GM21526 (cell line): ENCODE measurements at regions not wholly inside any gene's neighbourhood (a gene's known extent, or its start where the extent isn't known, plus 50 kb on each side); places are given as distances from the start of the nearest gene placed in this dataset.
"Not testable (repeated sequence)": the region's sequence is repeated elsewhere in the genome, so short reads cannot be mapped to it uniquely, and the experiment has no call there.

ENCODE experiments used
- ATAC-seq: cut with Tn5 transposase; IDR thresholded peaks from one replicate; pipeline ENCODE4 v1.9.1; 2021; ENCODE audit warnings: moderate library complexity; ENCODE audit not compliant: unreplicated experiment, low FRiP score

DNA sequence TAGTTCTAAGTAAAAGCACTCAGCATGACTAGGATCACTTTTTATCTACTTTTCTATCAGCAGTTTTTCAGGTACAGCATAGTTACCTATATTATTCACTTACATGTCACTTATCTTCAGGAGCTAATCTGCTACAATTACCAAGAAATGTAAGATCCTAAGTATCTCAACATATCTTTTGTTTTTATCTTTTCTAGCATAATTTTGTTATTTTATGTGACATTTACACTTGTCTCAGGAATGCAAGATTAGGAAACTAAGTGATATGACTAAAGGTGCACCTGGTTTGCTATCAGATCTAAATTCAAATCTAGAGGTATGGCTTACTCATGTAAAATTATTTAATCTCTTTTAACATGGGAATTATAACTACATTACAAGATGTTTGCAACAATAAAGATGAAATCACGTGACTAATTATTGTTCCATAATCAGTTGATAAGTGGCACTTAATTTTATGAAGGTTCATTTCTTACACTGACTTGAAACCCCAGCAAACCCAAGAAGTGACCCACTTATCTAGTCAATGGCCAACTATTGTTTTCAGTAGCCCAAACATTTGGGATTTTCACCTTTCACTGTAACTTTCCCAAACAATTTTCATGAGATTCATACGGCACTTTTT, 390.3 kb upstream of the PCDH15 start:
- no peak for ATAC-seq

GRCh38 chr10:55183993-55184392, 383.0 kb upstream of the PCDH15 start:
- ATAC-seq = no peak

GRCh38 chr10:55180357-55180756, 379.3 kb upstream of the PCDH15 start:
- no peak for ATAC-seq

DNA sequence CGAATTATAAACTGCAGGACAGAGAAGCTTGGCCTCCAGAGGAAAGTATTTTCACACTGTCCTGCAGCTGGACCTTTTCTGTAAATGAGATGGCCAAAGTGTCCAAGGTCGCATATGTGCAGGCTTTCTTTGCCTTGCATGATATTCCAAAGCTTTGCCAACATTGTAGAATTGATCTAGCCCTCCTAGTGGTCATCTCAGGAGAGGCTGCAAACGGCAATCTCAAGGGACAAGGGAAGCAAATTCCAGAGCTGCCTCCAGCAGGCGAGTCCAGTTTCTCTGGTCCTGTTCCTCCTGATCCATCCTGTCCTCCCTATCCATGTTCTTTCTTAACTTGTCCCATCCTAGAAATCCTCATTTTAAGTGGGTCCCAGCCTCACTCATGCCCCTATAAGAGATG, 373.4 kb upstream of the PCDH15 start:
- no peak for ATAC-seq

- no peak for ATAC-seq
Measured at GRCh38 chr10:55169493-55169892, 368.5 kb upstream of the PCDH15 start.

DNA sequence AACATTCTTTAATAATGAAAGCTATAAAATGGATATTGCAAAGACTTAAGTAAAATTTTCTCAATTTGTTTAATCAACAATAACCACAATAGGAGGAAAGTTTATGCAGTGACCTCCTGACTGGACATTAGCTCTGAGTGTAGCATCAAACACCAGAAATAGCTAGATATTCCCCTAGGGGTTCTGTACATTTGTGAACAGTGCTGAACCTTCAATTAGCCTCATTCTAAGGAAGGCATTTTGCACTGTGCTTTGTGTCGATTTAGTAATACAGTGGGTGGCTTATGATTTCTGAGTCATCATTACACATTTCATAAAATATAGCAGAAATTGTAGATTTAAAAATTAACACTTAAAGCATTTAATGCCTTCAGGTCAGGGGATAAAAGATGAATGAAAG, 367.3 kb upstream of the PCDH15 start:
- ATAC-seq = no peak

GRCh38 chr10:55163388-55163979, 362.5 kb upstream of the PCDH15 start:
- no peak for ATAC-seq

DNA sequence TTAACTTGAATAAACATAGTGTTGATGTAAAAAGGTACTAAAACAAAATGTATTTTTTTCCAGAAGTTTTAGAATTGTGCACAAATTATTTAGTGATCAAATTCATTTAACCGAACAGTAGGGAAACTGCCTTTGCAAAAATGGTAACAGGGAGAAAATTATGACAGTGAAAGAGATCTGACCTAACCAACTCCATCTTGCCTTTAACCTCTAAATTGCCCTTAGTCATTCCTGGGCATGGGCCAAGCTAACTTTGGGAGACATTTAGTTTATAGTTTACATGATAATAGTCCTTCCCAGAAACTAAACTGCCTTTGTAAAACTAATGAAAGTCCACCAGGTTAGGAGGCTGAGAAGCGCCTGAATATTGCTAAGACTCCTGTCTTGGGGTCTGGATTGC, 361.3 kb upstream of the PCDH15 start:
- ATAC-seq = not testable (repeated sequence)

GRCh38 chr10:55160655-55161283, 359.7 kb upstream of the PCDH15 start:
- ATAC-seq = no peak

DNA sequence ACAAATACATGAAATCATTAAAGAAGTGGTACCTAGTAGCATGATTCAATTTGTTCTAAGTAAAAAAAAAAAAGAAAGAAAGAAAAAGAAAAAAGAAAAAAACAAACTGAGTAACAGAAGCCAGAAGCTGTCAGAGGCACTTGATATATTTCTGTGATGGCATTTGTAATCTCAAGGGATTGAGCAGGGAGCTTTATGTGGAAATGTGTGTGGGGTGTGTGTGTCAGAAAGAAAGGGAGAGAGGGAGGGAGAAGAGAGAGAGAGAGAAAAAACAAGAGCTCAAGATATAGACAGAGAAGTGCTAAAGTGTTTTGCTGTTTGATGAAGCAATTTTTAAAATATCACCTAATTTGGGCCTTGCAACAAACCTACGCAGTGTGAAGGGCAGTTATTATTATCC, 357.6 kb upstream of the PCDH15 start:
- ATAC-seq = no peak

DNA sequence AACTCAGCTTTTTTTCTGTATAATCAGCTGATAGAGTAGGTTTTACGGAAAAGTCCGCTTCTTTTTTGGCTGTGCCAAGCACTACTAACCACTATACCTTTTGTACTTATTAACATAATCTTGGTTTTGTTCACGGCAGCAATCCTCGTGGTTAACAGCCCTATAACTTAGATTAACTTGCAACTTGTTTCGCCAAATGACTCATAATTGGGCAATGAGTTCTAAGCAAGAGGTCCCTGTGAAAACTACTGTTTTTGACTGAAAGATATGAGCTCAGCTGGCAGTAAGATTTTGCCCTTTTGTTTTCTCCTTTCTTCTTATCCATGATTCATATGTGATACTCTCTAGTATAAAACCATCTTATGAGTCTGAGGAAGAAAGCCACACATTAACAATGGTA, 345.0 kb upstream of the PCDH15 start:
- no peak for ATAC-seq

DNA sequence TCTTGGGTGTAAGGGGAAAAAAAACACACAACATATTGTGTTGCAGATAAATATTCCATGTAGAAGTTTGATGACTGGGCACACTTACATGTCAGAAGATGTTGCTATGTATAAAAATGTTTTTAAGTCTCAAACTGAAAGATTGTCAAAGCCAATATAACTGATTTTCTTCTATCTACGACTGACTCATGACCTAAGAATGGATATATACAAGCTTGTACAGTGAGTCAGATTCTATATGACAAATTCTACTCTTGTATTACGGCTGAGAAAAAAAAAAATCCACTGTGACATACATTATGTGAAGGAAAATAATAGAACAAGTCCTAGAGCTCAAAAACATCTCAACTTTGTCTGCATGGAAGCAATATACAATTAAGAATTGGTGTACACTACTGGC, 343.0 kb upstream of the PCDH15 start:
- no peak for ATAC-seq

DNA sequence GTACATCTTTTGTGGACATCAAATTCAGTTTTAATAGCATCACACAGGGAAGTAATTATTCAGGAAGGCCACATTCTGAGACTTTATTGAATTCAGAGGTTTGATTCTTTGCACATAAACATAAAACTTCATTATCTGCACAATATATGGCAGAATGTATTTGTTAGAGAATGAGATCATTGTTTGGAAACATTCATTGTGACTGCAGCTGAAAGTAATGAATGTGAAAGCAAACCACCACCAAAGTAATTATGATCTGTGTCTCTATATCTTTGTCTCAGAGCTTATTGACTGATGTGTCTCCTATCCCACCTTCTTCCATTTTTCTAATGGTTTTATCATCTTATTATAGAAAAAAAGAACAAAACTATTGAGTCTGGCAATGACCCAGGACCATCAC, 340.9 kb upstream of the PCDH15 start:
- no peak for ATAC-seq

DNA sequence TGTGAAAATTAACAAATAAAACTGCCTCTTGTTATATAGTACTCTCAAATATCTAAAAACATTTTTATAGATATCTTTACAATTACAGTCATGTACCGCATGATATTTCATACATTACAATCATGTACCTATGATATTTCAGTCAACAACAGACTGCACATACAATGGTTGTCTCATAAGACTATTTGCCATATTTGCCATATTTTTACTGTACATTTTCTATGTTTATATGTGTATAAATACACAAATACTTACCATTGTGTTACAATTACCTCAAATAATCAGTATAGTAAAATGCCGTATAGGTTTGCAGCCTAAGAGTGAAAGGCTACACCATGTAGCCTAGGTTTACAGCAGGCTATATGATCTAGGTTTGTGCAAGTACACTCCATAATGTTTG, 336.0 kb upstream of the PCDH15 start:
- no peak for ATAC-seq

DNA sequence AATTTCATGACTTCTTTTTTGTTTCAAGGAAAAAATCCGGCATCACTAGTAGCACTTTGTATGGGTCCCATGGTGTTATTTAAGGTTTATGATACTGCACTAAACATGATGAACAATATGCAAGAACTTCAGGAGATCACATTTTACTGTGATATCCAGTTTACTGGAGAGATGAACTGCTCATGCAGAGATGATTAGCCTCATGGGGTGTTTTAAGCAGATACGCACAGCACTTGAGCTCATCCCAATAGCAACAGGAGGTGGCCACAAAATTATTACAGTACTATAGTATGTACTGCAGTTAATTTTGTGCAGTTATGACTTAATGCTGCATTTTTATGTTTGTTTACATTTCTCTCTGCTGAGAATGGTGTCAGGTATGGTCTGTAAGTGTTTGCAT, 303.7 kb upstream of the PCDH15 start:
- no peak for ATAC-seq

- no peak for ATAC-seq
Measured at GRCh38 chr10:55098452-55098851, 297.4 kb upstream of the PCDH15 start.

DNA sequence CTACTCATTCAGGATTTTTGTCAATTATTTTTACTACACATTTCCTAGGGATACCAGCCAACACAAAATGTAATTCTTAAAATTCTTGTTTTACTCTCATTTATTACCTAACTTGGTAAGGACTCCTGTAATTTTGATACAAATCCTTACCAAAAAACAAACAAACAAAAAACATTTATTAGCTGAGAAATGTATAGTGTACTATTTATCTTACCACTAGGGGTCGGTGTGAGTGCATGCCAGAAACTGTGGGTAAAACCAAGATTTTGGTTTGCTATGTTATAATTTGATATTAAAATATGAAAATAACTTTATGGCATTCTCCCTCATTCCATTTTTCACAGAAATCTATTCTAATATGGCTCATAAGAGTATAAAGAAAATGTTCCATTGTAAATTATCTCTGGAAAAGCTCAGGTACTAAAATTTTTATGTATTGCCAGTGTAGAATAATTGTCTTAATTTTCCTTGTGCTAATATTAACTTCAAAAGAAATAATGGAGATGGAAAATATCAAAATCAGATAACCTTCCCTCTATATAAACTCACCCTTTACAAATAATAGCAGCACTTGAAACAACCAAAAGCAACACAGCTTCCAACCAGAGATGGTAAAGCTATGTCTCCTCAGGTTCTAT, 290.8 kb upstream of the PCDH15 start:
- ATAC-seq = peak; percentile 65

DNA sequence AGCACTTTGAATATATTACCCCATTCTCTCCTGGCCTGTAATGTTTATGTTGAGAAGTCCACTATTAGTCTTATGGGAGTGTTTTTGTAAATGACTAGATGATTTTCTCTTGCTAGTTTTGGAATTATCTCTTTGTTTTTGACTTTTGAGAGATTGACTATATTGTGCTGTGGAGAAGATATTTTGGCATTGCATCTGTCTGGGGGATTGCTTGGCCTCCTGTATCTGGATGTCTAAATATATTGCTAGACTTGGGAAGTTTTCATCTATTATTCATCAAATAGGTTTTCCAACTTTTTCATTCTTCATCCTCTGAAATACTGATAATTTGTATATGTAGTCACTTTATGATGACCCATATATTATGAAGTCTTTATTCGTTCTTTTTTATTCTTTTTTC, 277.1 kb upstream of the PCDH15 start:
- no peak for ATAC-seq

DNA sequence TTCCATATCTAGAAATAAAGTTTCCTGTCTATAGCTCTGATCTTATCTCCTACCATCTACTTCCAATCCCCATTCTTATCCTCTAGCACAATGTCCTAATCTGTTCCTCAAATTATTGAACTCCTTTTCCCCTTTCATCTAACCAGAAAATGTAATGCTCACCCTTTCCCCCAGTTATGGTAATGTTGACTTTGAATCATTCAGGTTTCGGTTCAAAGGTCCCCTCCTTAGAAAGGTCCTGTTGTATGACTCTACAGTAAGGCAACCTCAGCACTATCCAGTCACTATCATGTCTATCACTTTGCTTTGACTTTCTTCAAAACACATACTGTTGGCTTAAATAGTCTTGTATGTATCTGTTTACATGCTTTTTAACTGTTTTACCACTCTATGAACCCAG, 264.2 kb upstream of the PCDH15 start:
- no peak for ATAC-seq

- no peak for ATAC-seq
Measured at GRCh38 chr10:55063811-55064210, 262.8 kb upstream of the PCDH15 start.

GRCh38 chr10:55062349-55062748, 261.3 kb upstream of the PCDH15 start:
- no peak for ATAC-seq

DNA sequence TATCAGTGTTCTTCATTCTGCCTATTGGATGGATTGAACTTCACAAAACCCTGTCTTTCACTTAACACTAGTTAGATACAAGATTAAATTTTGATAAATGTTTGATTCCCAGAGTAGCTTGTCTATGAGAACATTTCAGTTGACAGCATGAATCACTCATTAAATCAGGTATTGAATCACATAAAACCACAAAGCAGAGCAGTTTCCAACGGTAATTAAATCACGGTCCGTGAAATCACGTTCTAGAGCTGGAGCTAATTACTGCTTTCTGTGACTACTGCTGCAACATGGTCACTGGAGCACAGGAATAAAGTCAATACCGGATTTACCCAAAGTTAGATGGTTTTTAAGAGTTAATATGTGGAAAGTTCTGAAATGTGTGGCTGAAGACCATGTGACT, 257.8 kb upstream of the PCDH15 start:
- ATAC-seq = no peak
